Naive thymus-derived CD8-positive, alpha-beta T cell (primary cell): ENCODE measurements at regions not wholly inside any gene's neighbourhood (a gene's known extent, or its start where the extent isn't known, plus 50 kb on each side); places are given as distances from the start of the nearest gene placed in this dataset.

Source experiments
- ATAC-seq, 2 donors: fragments of 150-1000 bp; cut with Tn5 transposase in 1 of 2; sonication (Bioruptor Pico), chemical (Tn5 transposase) in 1 of 2; 1 replicate in 1 of 2; 2 replicates in 1 of 2; pipeline ENCODE4 v1.10.0; 2021; ENCODE audit warnings: mild to moderate bottlenecking in 2 of 2, moderate library complexity in 2 of 2
- POLR2A ChIA-PET: fragments of 350-600 bp; sonication (Branson Sonifier 250); formaldehyde crosslinking; loops from one replicate; lab custom pipeline; 2021; ENCODE audit warnings: antibody characterized with exemption; lab: Charles Lee
- DNase-seq, 10 donors: peaks; one replicate each; pipeline versions ENCODE4 v3.0.0 to v3.0.0-alpha.2; 2020 to 2022
- H3K27ac Mint-ChIP-seq, 10 donors: one replicate each; pipeline ENCODE4 v1.8.0; 2020 to 2022; ENCODE audit warnings: mild to moderate bottlenecking in 10 of 10, mixed read lengths in 10 of 10, moderate library complexity in 4 of 10, inconsistent platforms in 1 of 10
- H3K27me3 Mint-ChIP-seq, 5 donors: one replicate each; pipeline ENCODE4 v1.8.0; 2021 to 2022; ENCODE audit warnings: mixed read lengths in 5 of 5
- H3K36me3 Mint-ChIP-seq, 3 donors: one replicate each; pipeline ENCODE4 v1.8.0; 2020 to 2022; ENCODE audit warnings: mixed read lengths in 3 of 3, mild to moderate bottlenecking in 2 of 3, inconsistent platforms in 1 of 3
- H3K4me1 Mint-ChIP-seq, 4 donors: one replicate each; pipeline ENCODE4 v1.8.0; 2021 to 2022; ENCODE audit warnings: mixed read lengths in 4 of 4
- H3K4me3 Mint-ChIP-seq, 10 donors: one replicate each; pipeline ENCODE4 v1.8.0; 2020 to 2022; ENCODE audit warnings: mild to moderate bottlenecking in 10 of 10, mixed read lengths in 10 of 10, moderate library complexity in 6 of 10, inconsistent platforms in 1 of 10
- H3K9me3 Mint-ChIP-seq, 9 donors: one replicate each; pipeline ENCODE4 v1.8.0; 2020 to 2022; ENCODE audit warnings: mixed read lengths in 9 of 9, mild to moderate bottlenecking in 3 of 9, inconsistent platforms in 1 of 9, moderate library complexity in 1 of 9

- DNase-seq (no peak), ATAC-seq (no peak)
- H3K4me1 Mint-ChIP-seq = no peaks in the 10 kb centered on the region
- H3K36me3 Mint-ChIP-seq = peaks cover 2 to 31% (median 10%) of the 10 kb centered on the region in 3 donors
- H3K9me3 Mint-ChIP-seq = peaks cover 0 to 42% (median 26%) of the 10 kb centered on the region in 9 donors
- H3K27ac Mint-ChIP-seq = no peak overlapping the region
- POLR2A ChIA-PET = no interaction called here
- H3K27me3 Mint-ChIP-seq = peaks cover 0 to 2% (median 0%) of the 10 kb centered on the region in 5 donors
- no peak overlapping the region for H3K4me3 Mint-ChIP-seq
Measured at GRCh38 chr5:54927097-54927746, 58.2 kb downstream of the ESM1 start.

GRCh38 chr5:54924487-54924886, 60.9 kb downstream of the ESM1 start:
- Mint-ChIP-seq H3K27ac (no peak overlapping the region), H3K27me3 (peaks cover under 1 to 26% (median 9%) of the 10 kb centered on the region in 5 donors), H3K9me3 (peaks cover 0 to 47% (median 26%) of the 10 kb centered on the region in 9 donors), H3K36me3 (peaks cover 2 to 35% (median 10%) of the 10 kb centered on the region in 3 donors), H3K4me3 (no peak overlapping the region), H3K4me1 (no peaks in the 10 kb centered on the region)
- POLR2A ChIA-PET = no interaction called here
- ATAC-seq (no peak), DNase-seq (no peak)

- H3K4me1 Mint-ChIP-seq = peaks cover 0 to 1% (median 0%) of the 10 kb centered on the region in 4 donors
- peaks cover 0 to 8% (median 0%) of the 10 kb centered on the region in 3 donors for H3K36me3 Mint-ChIP-seq
- ATAC-seq (no peak), DNase-seq (no peak)
- peaks cover 8 to 34% (median 14%) of the 10 kb centered on the region in 5 donors for H3K27me3 Mint-ChIP-seq
- POLR2A ChIA-PET = no interaction called here
- no peak overlapping the region for H3K27ac Mint-ChIP-seq
- H3K9me3 Mint-ChIP-seq = peaks cover 0 to 7% (median 0%) of the 10 kb centered on the region in 9 donors
- no peak overlapping the region for H3K4me3 Mint-ChIP-seq
Measured at GRCh38 chr5:54917323-54917722, 68.1 kb downstream of the ESM1 start.

GRCh38 chr5:54915466-54916027, 69.8 kb downstream of the ESM1 start:
- DNase-seq = no peak
- no peak for ATAC-seq
- POLR2A ChIA-PET = no interaction called here
- Mint-ChIP-seq H3K27ac (no peak overlapping the region), H3K4me1 (peaks cover 0 to 1% (median 0%) of the 10 kb centered on the region in 4 donors), H3K9me3 (peaks cover 0 to 2% (median 0%) of the 10 kb centered on the region in 9 donors), H3K27me3 (peaks cover 8 to 18% (median 10%) of the 10 kb centered on the region in 5 donors), H3K4me3 (no peak overlapping the region), H3K36me3 (peaks cover 0 to 4% (median 0%) of the 10 kb centered on the region in 3 donors)

- Mint-ChIP-seq H3K4me1 (no peaks in the 10 kb centered on the region), H3K9me3 (no peaks in the 10 kb centered on the region), H3K27ac (no peak overlapping the region), H3K36me3 (no peaks in the 10 kb centered on the region), H3K4me3 (no peak overlapping the region), H3K27me3 (peaks cover 0 to 8% (median 0%) of the 10 kb centered on the region in 5 donors)
- DNase-seq = no peak
- no peak for ATAC-seq
- POLR2A ChIA-PET = no interaction called here
Measured at GRCh38 chr5:54912021-54912420, 73.4 kb downstream of the ESM1 start.

- no peak overlapping the region for H3K4me3 Mint-ChIP-seq
- H3K4me1 Mint-ChIP-seq = no peaks in the 10 kb centered on the region
- H3K27me3 Mint-ChIP-seq = peaks cover 0 to 5% (median 0%) of the 10 kb centered on the region in 5 donors
- H3K27ac Mint-ChIP-seq = no peak overlapping the region
- ATAC-seq (no peak), DNase-seq (no peak)
- POLR2A ChIA-PET = no interaction called here
- no peaks in the 10 kb centered on the region for H3K36me3 Mint-ChIP-seq
- no peaks in the 10 kb centered on the region for H3K9me3 Mint-ChIP-seq
Measured at GRCh38 chr5:54909911-54910870, 75.2 kb downstream of the ESM1 start.

- Mint-ChIP-seq H3K4me1 (no peaks in the 10 kb centered on the region), H3K36me3 (no peaks in the 10 kb centered on the region), H3K27me3 (peaks cover 0 to 8% (median 0%) of the 10 kb centered on the region in 5 donors), H3K27ac (no peak overlapping the region), H3K9me3 (no peaks in the 10 kb centered on the region), H3K4me3 (no peak overlapping the region)
- ATAC-seq (no peak), DNase-seq (no peak)
- POLR2A ChIA-PET = no interaction called here
Measured at GRCh38 chr5:54908774-54909525, 76.4 kb downstream of the ESM1 start.

GRCh38 chr5:54905942-54906537, 79.4 kb downstream of the ESM1 start:
- H3K4me1 Mint-ChIP-seq = peaks cover 4 to 14% (median 12%) of the 10 kb centered on the region in 4 donors

GRCh38 chr5:54905246-54905795, 80.1 kb downstream of the ESM1 start:
- ATAC-seq = no peak
- Mint-ChIP-seq H3K4me1 (peaks cover 4 to 14% (median 12%) of the 10 kb centered on the region in 4 donors), H3K4me3 (no peak overlapping the region), H3K27me3 (peaks cover 0 to 10% (median 2%) of the 10 kb centered on the region in 5 donors), H3K27ac (no peak overlapping the region), H3K36me3 (no peaks in the 10 kb centered on the region), H3K9me3 (no peaks in the 10 kb centered on the region)
- DNase-seq = no peak
- POLR2A ChIA-PET = no interaction called here

More at GRCh38 chr5:54905942-54906537, 79.4 kb downstream of the ESM1 start:
- ATAC-seq (peak in 1 of 2 donors; percentile 42), DNase-seq (peak; percentile 37 to 79 (median 58))
- Mint-ChIP-seq H3K36me3 (no peaks in the 10 kb centered on the region), H3K27ac (no peak overlapping the region), H3K4me3 (no peak overlapping the region), H3K27me3 (peaks cover 0 to 10% (median 1%) of the 10 kb centered on the region in 5 donors), H3K9me3 (no peaks in the 10 kb centered on the region)
- POLR2A ChIA-PET = no interaction called here

- peaks cover 3 to 13% (median 3%) of the 10 kb centered on the region in 5 donors for H3K27me3 Mint-ChIP-seq
- no peaks in the 10 kb centered on the region for H3K9me3 Mint-ChIP-seq
- no peak for ATAC-seq
- no peak overlapping the region for H3K4me3 Mint-ChIP-seq
- peaks cover 4 to 14% (median 12%) of the 10 kb centered on the region in 4 donors for H3K4me1 Mint-ChIP-seq
- no peak for DNase-seq
- no peaks in the 10 kb centered on the region for H3K36me3 Mint-ChIP-seq
- no peak overlapping the region for H3K27ac Mint-ChIP-seq
- POLR2A ChIA-PET = no interaction called here
Measured at GRCh38 chr5:54904425-54904824, 81.0 kb downstream of the ESM1 start.

- H3K27ac Mint-ChIP-seq = peak overlapping the region in 1 of 10 donors; percentile 13
- H3K36me3 Mint-ChIP-seq = no peaks in the 10 kb centered on the region
- ATAC-seq (peak; percentile 54 to 85), DNase-seq (peak in 4 of 10 donors; percentile 22 to 48 (median 34))
- peaks cover 4 to 14% (median 12%) of the 10 kb centered on the region in 4 donors for H3K4me1 Mint-ChIP-seq
- peaks cover 9 to 25% (median 15%) of the 10 kb centered on the region in 5 donors for H3K27me3 Mint-ChIP-seq
- H3K9me3 Mint-ChIP-seq = no peaks in the 10 kb centered on the region
- POLR2A ChIA-PET = no interaction called here
- peak overlapping the region in 2 of 10 donors; percentile 3 to 8 for H3K4me3 Mint-ChIP-seq
Measured at GRCh38 chr5:54902791-54903473, 82.5 kb downstream of the ESM1 start.
